Upper lobe of left lung (tissue), 4 donors: ENCODE measurements at regions not wholly inside any gene's neighbourhood (a gene's known extent, or its start where the extent isn't known, plus 50 kb on each side); places are given as distances from the start of the nearest gene placed in this dataset.

Experiments
- POLR2A ChIP-seq, 4 donors: fragments of 450-650 bp; IDR thresholded peaks; one replicate each; pipeline ENCODE4 v1.5.1; 2016 to 2017; ENCODE audit warnings: antibody characterized with exemption in 4 of 4, mild to moderate bottlenecking in 2 of 4
- TF ChIP-seq, protein P1 (sequence below), 6 experiments: fragments of 450-650 bp in 4 of 6; fragments of 200-600 bp in 2 of 6; sonication (generic) in 2 of 6; IDR thresholded peaks; one replicate each; pipeline ENCODE4 v1.5.1; 2016 to 2019; ENCODE audit warnings: antibody characterized with exemption in 6 of 6

- TF ChIP-seq POLR2A (IDR thresholded peaks at IDR 0.05): no peak
- TF ChIP-seq, protein P1, sequence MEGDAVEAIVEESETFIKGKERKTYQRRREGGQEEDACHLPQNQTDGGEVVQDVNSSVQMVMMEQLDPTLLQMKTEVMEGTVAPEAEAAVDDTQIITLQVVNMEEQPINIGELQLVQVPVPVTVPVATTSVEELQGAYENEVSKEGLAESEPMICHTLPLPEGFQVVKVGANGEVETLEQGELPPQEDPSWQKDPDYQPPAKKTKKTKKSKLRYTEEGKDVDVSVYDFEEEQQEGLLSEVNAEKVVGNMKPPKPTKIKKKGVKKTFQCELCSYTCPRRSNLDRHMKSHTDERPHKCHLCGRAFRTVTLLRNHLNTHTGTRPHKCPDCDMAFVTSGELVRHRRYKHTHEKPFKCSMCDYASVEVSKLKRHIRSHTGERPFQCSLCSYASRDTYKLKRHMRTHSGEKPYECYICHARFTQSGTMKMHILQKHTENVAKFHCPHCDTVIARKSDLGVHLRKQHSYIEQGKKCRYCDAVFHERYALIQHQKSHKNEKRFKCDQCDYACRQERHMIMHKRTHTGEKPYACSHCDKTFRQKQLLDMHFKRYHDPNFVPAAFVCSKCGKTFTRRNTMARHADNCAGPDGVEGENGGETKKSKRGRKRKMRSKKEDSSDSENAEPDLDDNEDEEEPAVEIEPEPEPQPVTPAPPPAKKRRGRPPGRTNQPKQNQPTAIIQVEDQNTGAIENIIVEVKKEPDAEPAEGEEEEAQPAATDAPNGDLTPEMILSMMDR (IDR thresholded peaks at IDR 0.05): no peak
These were observed 424.8 kb upstream of the TPM1 start for GRCh38 chr15:62617741-62618140.
